Activated CD8-positive, alpha-beta T cell treated with anti-CD3 and anti-CD28 coated beads, Interleukin-2, amount 10 ng/mL, durations not matched to agents 7 days and 5 days (primary cell): ENCODE measurements at regions not wholly inside any gene's neighbourhood (a gene's known extent, or its start where the extent isn't known, plus 50 kb on each side); places are given as distances from the start of the nearest gene placed in this dataset.

Experiments used
- ATAC-seq: fragments of 150-1000 bp; cut with Tn5 transposase; one replicate; pipeline ENCODE4 v1.10.0; 2021; ENCODE audit warnings: moderate library complexity
- CTCF ChIA-PET: fragments of 350-600 bp; sonication (Branson Sonifier 250); formaldehyde crosslinking; loops from one replicate; lab custom pipeline; 2021; ENCODE audit warnings: antibody characterized with exemption; lab: Charles Lee
- POLR2A ChIA-PET: fragments of 350-600 bp; sonication (Branson Sonifier 250); formaldehyde crosslinking; loops from one replicate; lab custom pipeline; 2021; ENCODE audit warnings: antibody characterized with exemption; lab: Charles Lee
- DNase-seq: peaks from one replicate; pipeline ENCODE4 v3.0.0-alpha.2; 2020
- H3K27ac Mint-ChIP-seq: one replicate; pipeline ENCODE4 v1.8.0; 2021; ENCODE audit warnings: mild to moderate bottlenecking, mixed read lengths
- H3K27me3 Mint-ChIP-seq: one replicate; pipeline ENCODE4 v1.8.0; 2021; ENCODE audit warnings: low read depth, mixed read lengths
- H3K36me3 Mint-ChIP-seq: one replicate; pipeline ENCODE4 v1.8.0; 2021; ENCODE audit warnings: low read depth, mixed read lengths
- H3K4me1 Mint-ChIP-seq: one replicate; pipeline ENCODE4 v1.8.0; 2021; ENCODE audit warnings: low read depth, mixed read lengths
- H3K4me3 Mint-ChIP-seq: one replicate; pipeline ENCODE4 v1.8.0; 2021; ENCODE audit warnings: mild to moderate bottlenecking, mixed read lengths
- H3K9me3 Mint-ChIP-seq: one replicate; pipeline ENCODE4 v1.8.0; 2022; ENCODE audit warnings: mixed read lengths; ENCODE audit not compliant: insufficient read depth

- CTCF ChIA-PET = interaction anchor here (2.1 kb wide), 1 partner anchor 11 kb away, joined by 17 read pairs; no protein-coding TSS in a partner anchor
- H3K36me3 Mint-ChIP-seq = peaks cover 12% of the 10 kb centered on the region
- H3K4me3 Mint-ChIP-seq = no peak overlapping the region
- POLR2A ChIA-PET = no interaction called here
- ATAC-seq (no peak), DNase-seq (no peak)
- no peaks in the 10 kb centered on the region for H3K27me3 Mint-ChIP-seq
- peaks cover 7% of the 10 kb centered on the region for H3K9me3 Mint-ChIP-seq
- peak overlapping the region; percentile 27 for H3K27ac Mint-ChIP-seq
- H3K4me1 Mint-ChIP-seq = peaks cover 75% of the 10 kb centered on the region
These were observed 295.2 kb upstream of the PWP1 start for GRCh38 chr12:107390414-107390813.

- POLR2A ChIA-PET = interaction anchor here (0.6 to 2.1 kb wide), 3 partner anchors 23 to 73 kb away, joined by 3 to 9 read pairs (median 8); no protein-coding TSS in a partner anchor
- peaks cover 7% of the 10 kb centered on the region for H3K9me3 Mint-ChIP-seq
- peaks cover 84% of the 10 kb centered on the region for H3K4me1 Mint-ChIP-seq
- H3K4me3 Mint-ChIP-seq = no peak overlapping the region
- DNase-seq = peak; percentile 39
- no peaks in the 10 kb centered on the region for H3K27me3 Mint-ChIP-seq
- peak; percentile 50 for ATAC-seq
- peaks cover 12% of the 10 kb centered on the region for H3K36me3 Mint-ChIP-seq
- CTCF ChIA-PET = interaction anchor here (1.6 kb wide), 1 partner anchor 10 kb away, joined by 5 read pairs; no protein-coding TSS in a partner anchor
- peak overlapping the region; percentile 32 for H3K27ac Mint-ChIP-seq
These were observed 292.4 kb upstream of the PWP1 start for GRCh38 chr12:107393043-107393717.

GRCh38 chr12:107394693-107395092, 290.9 kb upstream of the PWP1 start:
- POLR2A ChIA-PET = interaction anchor here (0.9 to 1.8 kb wide), 4 partner anchors 10 to 74 kb away, joined by 3 to 8 read pairs (median 4); no protein-coding TSS in a partner anchor
- peaks cover 5% of the 10 kb centered on the region for H3K36me3 Mint-ChIP-seq
- H3K9me3 Mint-ChIP-seq = peaks cover 3% of the 10 kb centered on the region
- ATAC-seq = no peak
- H3K27ac Mint-ChIP-seq = no peak overlapping the region
- H3K4me1 Mint-ChIP-seq = peaks cover 82% of the 10 kb centered on the region
- DNase-seq = no peak
- CTCF ChIA-PET = interaction anchor here (0.8 to 1.3 kb wide), 5 partner anchors 8 to 263 kb away, joined by 3 to 4 read pairs (median 3); no protein-coding TSS in a partner anchor
- H3K27me3 Mint-ChIP-seq = no peaks in the 10 kb centered on the region
- H3K4me3 Mint-ChIP-seq = no peak overlapping the region

DNA sequence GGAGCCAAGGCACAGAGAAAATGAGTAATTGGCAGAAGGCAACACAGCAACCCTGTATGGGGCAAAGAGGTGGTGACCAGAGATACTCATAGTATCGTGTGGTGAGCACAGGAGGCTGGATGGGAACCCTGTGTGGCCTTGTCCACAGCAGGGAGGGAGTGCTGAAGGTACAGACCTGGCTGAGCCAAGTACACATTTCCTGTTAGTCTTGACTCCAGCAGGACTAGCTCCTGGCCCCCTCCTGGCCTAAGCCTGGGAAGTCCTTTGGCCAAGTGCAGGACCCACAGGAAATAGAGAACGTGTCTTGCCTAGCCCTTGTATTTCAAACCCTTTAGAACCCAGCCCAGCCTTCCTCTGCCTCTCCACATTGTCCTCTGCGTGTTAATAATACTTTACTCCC, 289.8 kb upstream of the PWP1 start:
- CTCF ChIA-PET = interaction anchor here (1.1 kb wide), 1 partner anchor 23 kb away, joined by 4 read pairs; no protein-coding TSS in a partner anchor
- no peak for ATAC-seq
- DNase-seq = no peak
- Mint-ChIP-seq H3K9me3 (no peaks in the 10 kb centered on the region), H3K27me3 (no peaks in the 10 kb centered on the region), H3K4me1 (peaks cover 82% of the 10 kb centered on the region), H3K4me3 (no peak overlapping the region), H3K36me3 (peaks cover 3% of the 10 kb centered on the region), H3K27ac (no peak overlapping the region)
- POLR2A ChIA-PET = interaction anchor here (1.2 to 1.6 kb wide), 2 partner anchors 75 to 77 kb away, joined by 3 to 6 read pairs; no protein-coding TSS in a partner anchor

DNA sequence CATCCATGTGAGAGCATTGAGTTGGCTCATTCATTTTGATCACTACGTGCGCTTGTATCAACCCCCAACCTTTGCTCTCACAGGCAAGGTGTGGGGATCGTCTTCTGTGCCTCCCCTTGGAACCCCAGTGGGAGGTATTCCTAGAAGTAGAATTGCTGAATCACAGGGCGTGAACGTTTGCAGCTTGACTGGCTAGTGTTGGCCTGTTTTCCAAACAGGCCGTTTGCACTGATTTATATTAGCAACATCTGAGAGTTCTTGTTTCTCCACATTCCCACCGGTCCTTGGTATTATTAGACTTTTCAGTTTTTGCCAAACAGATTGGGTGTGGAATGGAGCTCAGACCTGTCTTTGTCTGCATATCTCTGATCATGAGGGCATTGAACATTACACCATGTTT, 288.6 kb upstream of the PWP1 start:
- CTCF ChIA-PET = no interaction called here

DNA sequence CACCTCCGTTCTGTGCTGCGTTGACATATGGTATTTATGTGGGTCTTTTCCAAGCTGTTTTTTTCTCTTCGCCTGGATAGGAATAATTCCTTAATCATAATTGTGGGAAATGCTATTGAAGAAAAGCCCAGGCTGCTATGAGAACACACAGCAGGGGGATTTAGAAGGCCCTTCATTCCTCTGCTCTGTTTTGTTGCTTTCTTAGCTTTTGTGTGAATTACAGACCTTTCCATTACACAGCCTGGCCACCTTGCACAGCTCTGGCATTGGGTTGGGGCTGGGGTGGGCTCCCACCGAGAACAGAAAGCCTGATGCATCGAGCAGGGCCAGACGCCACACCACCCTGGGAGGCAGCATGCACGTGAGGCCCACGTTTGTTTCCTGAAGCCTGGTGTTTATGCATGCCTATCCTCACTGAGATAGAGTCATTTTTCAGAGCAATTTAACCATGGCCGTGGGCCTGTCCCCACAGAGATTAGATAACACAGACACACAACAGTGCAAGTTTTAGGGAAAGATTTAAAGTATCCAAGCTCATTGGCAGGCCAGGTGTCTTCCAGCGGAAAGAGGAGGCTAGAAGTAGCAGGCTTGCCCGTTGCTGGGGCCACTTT, 287.6 kb upstream of the PWP1 start:
- ATAC-seq (no peak), DNase-seq (no peak)
- Mint-ChIP-seq H3K9me3 (no peaks in the 10 kb centered on the region), H3K4me3 (no peak overlapping the region), H3K36me3 (peaks cover 3% of the 10 kb centered on the region), H3K4me1 (peaks cover 83% of the 10 kb centered on the region), H3K27ac (no peak overlapping the region), H3K27me3 (no peaks in the 10 kb centered on the region)
- CTCF ChIA-PET = interaction anchor here (1.7 to 9.9 kb wide), 2 partner anchors 79 to 266 kb away, joined by 10 to 182 read pairs; a partner anchor contains a TSS
- POLR2A ChIA-PET = interaction anchor here (1.8 kb wide), 1 partner anchor 77 kb away, joined by 5 read pairs; no protein-coding TSS in a partner anchor

More for the DNA sequence above, 288.6 kb upstream of the PWP1 start:
- DNase-seq = no peak
- POLR2A ChIA-PET = interaction anchor here (1.0 kb wide), 1 partner anchor 66 kb away, joined by 3 read pairs; no protein-coding TSS in a partner anchor
- H3K36me3 Mint-ChIP-seq = peaks cover 3% of the 10 kb centered on the region
- H3K4me1 Mint-ChIP-seq = peaks cover 83% of the 10 kb centered on the region
- no peaks in the 10 kb centered on the region for H3K9me3 Mint-ChIP-seq
- H3K27ac Mint-ChIP-seq = no peak overlapping the region
- no peak overlapping the region for H3K4me3 Mint-ChIP-seq
- no peak for ATAC-seq
- no peaks in the 10 kb centered on the region for H3K27me3 Mint-ChIP-seq

GRCh38 chr12:107399046-107399445, 286.6 kb upstream of the PWP1 start:
- DNase-seq (no peak), ATAC-seq (no peak)
- Mint-ChIP-seq H3K36me3 (peaks cover 3% of the 10 kb centered on the region), H3K9me3 (no peaks in the 10 kb centered on the region), H3K4me1 (peaks cover 78% of the 10 kb centered on the region), H3K27ac (peak overlapping the region; percentile 7), H3K4me3 (no peak overlapping the region), H3K27me3 (no peaks in the 10 kb centered on the region)
- CTCF ChIA-PET = interaction anchor here (0.8 to 9.9 kb wide), 5 partner anchors 27 to 267 kb away, joined by 3 to 182 read pairs (median 9); a partner anchor contains a TSS
- POLR2A ChIA-PET = interaction anchor here (0.7 to 1.8 kb wide), 2 partner anchors 30 to 78 kb away, joined by 3 to 5 read pairs; no protein-coding TSS in a partner anchor

DNA sequence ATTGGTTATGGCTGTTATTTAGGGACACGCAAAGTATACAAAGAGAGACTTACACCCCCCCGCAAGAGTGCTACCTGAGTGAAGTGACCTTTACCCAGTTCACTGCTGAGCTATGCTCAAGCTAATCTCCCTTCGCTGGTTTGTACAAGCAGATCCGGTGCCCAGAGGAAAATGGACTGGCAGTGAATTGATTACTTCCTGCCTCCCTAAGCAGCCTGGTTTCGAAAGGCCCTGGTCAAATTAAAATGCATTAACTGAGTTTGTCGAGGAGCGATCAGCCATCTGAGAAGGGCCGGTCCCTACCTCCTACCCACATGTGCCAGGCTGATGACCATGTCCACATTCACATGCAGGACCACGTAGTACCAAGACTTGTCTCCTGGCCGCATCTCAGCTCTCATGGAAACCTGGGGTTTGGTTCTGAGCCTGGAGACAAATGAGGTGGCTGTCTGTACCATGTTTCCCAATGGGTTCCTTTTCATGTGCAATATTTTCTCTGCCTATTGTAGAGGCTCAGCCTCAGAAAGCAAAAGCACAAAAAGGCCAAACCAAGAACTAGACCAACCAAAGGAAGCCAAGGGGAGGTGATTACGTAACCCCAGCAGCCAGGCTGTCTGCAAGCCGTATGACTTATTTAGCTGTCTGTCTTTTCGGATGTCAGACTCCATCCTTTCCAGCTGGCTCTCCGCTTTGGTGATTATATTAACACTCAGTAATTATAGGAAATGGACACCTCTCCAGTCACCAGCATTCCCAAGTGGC, 284.7 kb upstream of the PWP1 start:
- Mint-ChIP-seq H3K36me3 (peaks cover 3% of the 10 kb centered on the region), H3K9me3 (no peaks in the 10 kb centered on the region), H3K27ac (no peak overlapping the region), H3K4me3 (no peak overlapping the region), H3K27me3 (no peaks in the 10 kb centered on the region), H3K4me1 (peaks cover 69% of the 10 kb centered on the region)
- CTCF ChIA-PET = interaction anchor here (1.1 to 9.9 kb wide), 14 partner anchors 9 to 275 kb away, joined by 3 to 182 read pairs (median 17); a partner anchor contains a TSS
- POLR2A ChIA-PET = interaction anchor here (1.0 to 3.3 kb wide), 5 partner anchors 12 to 222 kb away, joined by 3 to 43 read pairs (median 3); a partner anchor contains a TSS
- DNase-seq (peak; percentile 53), ATAC-seq (peak; percentile 25)

DNA sequence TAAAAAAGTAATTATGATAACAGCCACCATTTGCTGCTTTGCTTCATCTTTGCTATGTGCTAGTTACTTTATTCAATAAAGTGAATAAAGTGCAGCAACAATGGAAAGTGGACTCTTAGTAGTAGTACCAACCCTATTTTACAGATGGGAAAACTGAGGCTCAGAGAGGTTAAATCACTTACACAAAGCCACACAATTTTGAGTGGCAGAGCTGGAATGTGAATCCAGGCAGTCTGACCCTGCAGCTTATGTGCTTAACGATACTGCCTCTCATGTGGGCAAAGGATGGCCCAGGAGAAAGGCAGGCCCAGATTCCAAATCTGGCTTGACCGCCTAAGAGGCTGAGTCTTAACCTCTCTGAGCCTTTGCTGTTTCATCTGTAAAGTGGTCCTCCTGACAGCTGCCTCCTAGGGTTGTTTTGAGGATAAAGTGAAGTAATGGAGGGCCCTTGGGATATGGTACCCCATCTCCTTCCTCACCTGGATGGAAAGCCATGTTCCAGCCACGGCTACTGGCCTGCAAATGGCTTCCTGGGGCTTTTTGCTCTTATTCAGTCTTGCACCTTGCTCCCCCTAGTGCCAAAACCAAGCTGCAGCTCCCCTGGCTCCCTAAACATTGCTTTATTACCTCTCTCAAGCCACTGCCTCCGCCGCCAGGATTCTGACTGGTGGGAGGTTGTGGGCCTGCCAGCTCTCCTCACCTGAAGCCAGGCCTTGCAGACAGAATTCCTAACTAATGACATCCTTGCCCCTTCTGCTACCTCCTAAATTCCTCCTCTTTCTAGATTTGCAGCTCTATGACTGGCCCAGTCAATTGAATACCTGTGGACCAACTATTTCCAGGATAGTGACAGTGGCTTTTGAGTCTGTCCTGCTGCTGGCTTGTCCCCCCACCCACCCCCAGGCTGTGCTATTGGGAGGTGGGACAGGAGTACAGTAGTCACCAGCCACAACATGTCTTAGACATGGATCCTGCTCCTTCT, 283.3 kb upstream of the PWP1 start:
- ATAC-seq = peak; percentile 71
- no peaks in the 10 kb centered on the region for H3K27me3 Mint-ChIP-seq
- DNase-seq = peak; percentile 79
- peaks cover 3% of the 10 kb centered on the region for H3K36me3 Mint-ChIP-seq
- CTCF ChIA-PET = interaction anchor here (0.6 to 9.9 kb wide), 45 partner anchors 8 to 1609 kb away, joined by 3 to 182 read pairs (median 4); partner anchors contain the start of gene CRY1
- no peaks in the 10 kb centered on the region for H3K9me3 Mint-ChIP-seq
- no peak overlapping the region for H3K4me3 Mint-ChIP-seq
- peak overlapping the region; percentile 39 for H3K27ac Mint-ChIP-seq
- H3K4me1 Mint-ChIP-seq = peaks cover 55% of the 10 kb centered on the region
- POLR2A ChIA-PET = interaction anchor here (0.6 to 3.3 kb wide), 6 partner anchors 30 to 993 kb away, joined by 3 to 43 read pairs (median 4); a partner anchor contains a TSS

GRCh38 chr12:107404981-107405380, 280.6 kb upstream of the PWP1 start:
- H3K9me3 Mint-ChIP-seq = no peaks in the 10 kb centered on the region
- no peak overlapping the region for H3K27ac Mint-ChIP-seq
- ATAC-seq (peak; percentile 90), DNase-seq (peak; percentile 69)
- no peaks in the 10 kb centered on the region for H3K27me3 Mint-ChIP-seq
- H3K36me3 Mint-ChIP-seq = no peaks in the 10 kb centered on the region
- ChIA-PET POLR2A (no interaction called here), CTCF (interaction anchor here (0.7 to 9.9 kb wide), 23 partner anchors 9 to 278 kb away, joined by 3 to 182 read pairs (median 4); a partner anchor contains a TSS)
- peaks cover 35% of the 10 kb centered on the region for H3K4me1 Mint-ChIP-seq
- H3K4me3 Mint-ChIP-seq = no peak overlapping the region
